Upper lobe of left lung (tissue), 4 donors: ENCODE measurements at regions not wholly inside any gene's neighbourhood (a gene's known extent, or its start where the extent isn't known, plus 50 kb on each side); places are given as distances from the start of the nearest gene placed in this dataset.

Source experiments
- CTCF ChIP-seq, 6 experiments: fragments of 450-650 bp in 4 of 6; fragments of 200-600 bp in 2 of 6; sonication (generic) in 2 of 6; IDR thresholded peaks; one replicate each; pipeline ENCODE4 v1.5.1; 2016 to 2019; ENCODE audit warnings: antibody characterized with exemption in 6 of 6
- EP300 ChIP-seq, 4 donors: sonication (generic); formaldehyde crosslinking; IDR thresholded peaks; one replicate each; pipeline ENCODE4 v1.5.1; 2017; ENCODE audit warnings: antibody characterized with exemption in 4 of 4, control low read depth in 2 of 4
- POLR2A ChIP-seq, 4 donors: fragments of 450-650 bp; IDR thresholded peaks; one replicate each; pipeline ENCODE4 v1.5.1; 2016 to 2017; ENCODE audit warnings: antibody characterized with exemption in 4 of 4, mild to moderate bottlenecking in 2 of 4
- POLR2AphosphoS5 ChIP-seq, 2 donors: sonication (generic); formaldehyde crosslinking; IDR thresholded peaks; one replicate each; pipeline ENCODE4 v1.5.1; 2017; ENCODE audit warnings: antibody characterized with exemption in 2 of 2

- TF ChIP-seq CTCF (IDR thresholded peaks at IDR 0.05), result no peak
- TF ChIP-seq EP300 (IDR thresholded peaks at IDR 0.05), result no peak
- no peak for TF ChIP-seq POLR2AphosphoS5 (IDR thresholded peaks at IDR 0.05)
- TF ChIP-seq POLR2A (IDR thresholded peaks at IDR 0.05), result no peak
These were observed 216.0 kb upstream of the SSTR4 start for GRCh38 chr20:22819112-22819511.
